Mesendoderm (in vitro differentiated cells): ENCODE measurements at regions not wholly inside any gene's neighbourhood (a gene's known extent, or its start where the extent isn't known, plus 50 kb on each side); places are given as distances from the start of the nearest gene placed in this dataset.
"Not testable (repeated sequence)": the region's sequence is repeated elsewhere in the genome, so short reads cannot be mapped to it uniquely, and the experiment has no call there.

ENCODE experiments used
- DNase-seq: peaks from one replicate; pipeline ENCODE4 v3.0.0; 2013
- H2AK5ac ChIP-seq: 2 replicates; pipeline ENCODE4 v1.6.1; 2013; ENCODE audit warnings: low read length, inconsistent platforms
- H2BK120ac ChIP-seq: 2 replicates; pipeline ENCODE4 v1.6.1; 2013; ENCODE audit warnings: low read depth, mild to moderate bottlenecking, low read length, moderate library complexity, mixed read lengths
- H2BK15ac ChIP-seq: replicated peaks from 2 replicates; pipeline ENCODE4 v1.6.1; 2013; ENCODE audit warnings: low read depth, mild to moderate bottlenecking, moderate library complexity
- H2BK5ac ChIP-seq: 2 replicates; pipeline ENCODE4 v1.6.1; 2013; ENCODE audit warnings: low read length, inconsistent platforms
- H3K18ac ChIP-seq: 2 replicates; pipeline ENCODE4 v1.6.1; 2013; ENCODE audit warnings: mild to moderate bottlenecking, low read length, mixed read lengths
- H3K23ac ChIP-seq: one replicate; pipeline ENCODE4 v1.6.1; 2013; ENCODE audit warnings: low read length
- H3K27ac ChIP-seq: 2 replicates; pipeline ENCODE4 v1.5.1; 2013; ENCODE audit warnings: low read depth, mild to moderate bottlenecking, inconsistent platforms, low read length, moderate library complexity
- H3K27me3 ChIP-seq: 2 replicates; pipeline ENCODE4 v1.6.1; 2013; ENCODE audit warnings: low read length, control low read depth, mild to moderate bottlenecking, inconsistent platforms; ENCODE audit not compliant: insufficient read depth, poor library complexity
- H3K36me3 ChIP-seq: 2 replicates; pipeline ENCODE4 v1.6.1; 2013; ENCODE audit warnings: low read length, inconsistent platforms; ENCODE audit not compliant: control insufficient read depth, insufficient read depth
- H3K4ac ChIP-seq: one replicate; pipeline ENCODE4 v1.6.1; 2013; ENCODE audit warnings: low read depth, mild to moderate bottlenecking, low read length, moderate library complexity
- H3K4me1 ChIP-seq: 2 replicates; pipeline ENCODE4 v1.6.1; 2013; ENCODE audit warnings: low read depth, low read length, inconsistent platforms; ENCODE audit not compliant: control insufficient read depth
- H3K4me2 ChIP-seq: 2 replicates; pipeline ENCODE4 v1.6.1; 2013; ENCODE audit warnings: low read length
- H3K4me3 ChIP-seq: 2 replicates; pipeline ENCODE4 v1.5.1; 2013; ENCODE audit warnings: mild to moderate bottlenecking, low read length
- H3K56ac ChIP-seq: one replicate; pipeline ENCODE4 v1.6.1; 2013; ENCODE audit warnings: low read length
- H3K79me1 ChIP-seq: 2 replicates; pipeline ENCODE4 v1.6.1; 2013; ENCODE audit warnings: low read length, inconsistent platforms
- H3K79me2 ChIP-seq: 2 replicates; pipeline ENCODE4 v1.6.1; 2013; ENCODE audit warnings: mild to moderate bottlenecking, low read length; ENCODE audit not compliant: control insufficient read depth, insufficient read depth
- H3K9ac ChIP-seq: 2 replicates; pipeline ENCODE4 v1.6.1; 2013; ENCODE audit warnings: low read length, inconsistent platforms
- H4K5ac ChIP-seq: one replicate; pipeline ENCODE4 v1.6.1; 2013; ENCODE audit warnings: low read length
- H4K8ac ChIP-seq: one replicate; pipeline ENCODE4 v1.6.1; 2013; ENCODE audit warnings: low read depth, mild to moderate bottlenecking, control low read depth, low read length, moderate library complexity
- WGBS: extraction: QIAGEN DNeasy Blood & Tissue Kit; methylation state at CpG from one replicate; pipeline ENCODE4 v1.1.7; 2013; ENCODE audit warnings: low lambda C conversion rate, missing lambda C conversion rate; ENCODE audit not compliant: insufficient coverage; ENCODE audit errors: extremely low coverage; 5-methylcytosine and 5-hydroxymethylcytosine counted together

DNA sequence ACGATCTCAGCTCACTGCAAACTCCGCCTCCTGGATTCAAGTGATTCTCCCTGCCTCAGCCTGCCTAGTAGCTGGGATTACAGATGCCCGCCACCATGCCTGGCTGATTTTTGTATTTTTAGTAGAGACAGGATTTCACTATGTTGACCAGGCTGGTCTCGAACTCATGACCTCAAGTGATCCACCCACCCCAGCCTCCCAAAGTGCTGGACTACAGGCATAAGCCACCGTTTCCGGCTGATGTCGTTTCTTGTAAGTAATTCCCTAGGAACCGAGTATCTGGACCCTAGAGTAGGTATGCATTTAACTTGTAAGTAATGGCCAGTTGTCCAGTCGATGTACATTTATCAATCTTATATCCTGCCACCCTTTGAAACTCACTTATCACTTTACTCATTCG lies 491.2 kb downstream of the BRD1 start:
- H3K4ac ChIP-seq, H3K4me3 ChIP-seq, H3K56ac ChIP-seq, H4K8ac ChIP-seq, DNase-seq, H3K79me1 ChIP-seq, H3K9ac ChIP-seq, H2AK5ac ChIP-seq, H3K4me2 ChIP-seq, H3K79me2 ChIP-seq, H3K27ac ChIP-seq, H2BK15ac ChIP-seq, H3K36me3 ChIP-seq, H2BK120ac ChIP-seq, H3K4me1 ChIP-seq, H4K5ac ChIP-seq, H3K18ac ChIP-seq, H3K27me3 ChIP-seq, H3K23ac ChIP-seq, H2BK5ac ChIP-seq: not testable (repeated sequence)
- WGBS, result no CpG with 5 or more reads among the region's 10 CpGs

GRCh38 chr22:49334976-49335375 lies 492.7 kb downstream of the BRD1 start:
- Histone ChIP-seq H3K27me3 (no peaks in the 10 kb centered on the region), H4K5ac (no peak overlapping the region), H2BK120ac (no peak overlapping the region), H3K9ac (no peak overlapping the region), H2BK15ac (no peak overlapping the region), H3K4me1 (no peaks in the 10 kb centered on the region), H3K18ac (no peak overlapping the region), H3K27ac (no peak overlapping the region), H2AK5ac (no peak overlapping the region), H4K8ac (no peak overlapping the region), H3K36me3 (no peaks in the 10 kb centered on the region), H3K79me2 (no peaks in the 10 kb centered on the region), H3K4me2 (no peak overlapping the region), H3K79me1 (no peaks in the 10 kb centered on the region), H3K56ac (no peak overlapping the region), H3K4me3 (no peak overlapping the region), H3K23ac (no peak overlapping the region), H3K4ac (no peak overlapping the region), H2BK5ac (no peak overlapping the region)
- no peak for DNase-seq
- WGBS, result no CpG with 5 or more reads among the region's 10 CpGs

DNA sequence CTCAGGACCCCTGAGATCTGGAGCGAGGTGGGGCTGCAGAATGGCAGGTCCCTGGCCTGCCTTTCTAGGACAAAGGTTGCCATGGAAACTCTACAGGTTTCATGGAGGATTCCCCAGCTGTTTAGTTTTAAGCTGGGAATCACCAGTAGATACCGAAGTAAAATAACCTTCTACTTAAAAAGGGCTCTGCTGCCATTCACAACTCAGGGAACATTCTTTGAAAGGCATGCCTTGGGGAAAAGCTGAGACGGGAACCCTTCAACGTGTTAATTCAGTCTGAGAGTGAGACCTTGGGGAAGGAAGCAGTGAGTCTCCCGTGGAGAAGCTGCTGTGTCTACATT lies 493.3 kb downstream of the BRD1 start:
- H3K9ac ChIP-seq, result no peak overlapping the region
- no peaks in the 10 kb centered on the region for H3K36me3 ChIP-seq
- no peak overlapping the region for H4K5ac ChIP-seq
- H2AK5ac ChIP-seq, result no peak overlapping the region
- no peak overlapping the region for H3K56ac ChIP-seq
- WGBS, result no CpG with 5 or more reads among the region's 5 CpGs
- H3K18ac ChIP-seq, result no peak overlapping the region
- no peak overlapping the region for H2BK120ac ChIP-seq
- no peaks in the 10 kb centered on the region for H3K27me3 ChIP-seq
- H3K4me2 ChIP-seq, result no peak overlapping the region
- no peak overlapping the region for H2BK15ac ChIP-seq
- no peak overlapping the region for H3K4me3 ChIP-seq
- H3K79me1 ChIP-seq, result no peaks in the 10 kb centered on the region
- H3K27ac ChIP-seq, result no peak overlapping the region
- no peak overlapping the region for H4K8ac ChIP-seq
- peak; percentile 10 for DNase-seq
- no peaks in the 10 kb centered on the region for H3K4me1 ChIP-seq
- no peaks in the 10 kb centered on the region for H3K79me2 ChIP-seq
- H2BK5ac ChIP-seq, result no peak overlapping the region
- no peak overlapping the region for H3K4ac ChIP-seq
- no peak overlapping the region for H3K23ac ChIP-seq

DNA sequence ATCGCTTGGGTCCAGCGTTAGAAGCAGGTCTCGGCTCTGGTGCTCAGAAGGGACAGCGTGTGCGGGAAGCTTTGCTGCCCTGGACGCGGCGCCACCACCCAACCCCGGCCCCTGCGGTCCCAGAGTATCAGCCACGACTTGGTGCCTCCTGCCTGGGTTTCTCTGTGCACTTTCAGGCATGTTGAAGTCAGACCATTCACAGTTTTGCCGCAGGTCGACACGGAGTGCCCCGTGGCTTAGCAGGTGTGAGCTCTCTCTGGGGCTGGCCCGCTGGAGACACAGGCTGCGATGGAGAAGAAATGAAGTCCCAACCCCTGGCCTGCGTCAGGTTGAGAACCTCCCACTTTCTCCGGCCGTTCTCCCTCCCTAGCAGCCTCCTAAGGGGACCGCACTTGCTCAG lies 494.5 kb downstream of the BRD1 start:
- no peak overlapping the region for H2AK5ac ChIP-seq
- H3K9ac ChIP-seq, result no peak overlapping the region
- H3K56ac ChIP-seq, result no peak overlapping the region
- no peaks in the 10 kb centered on the region for H3K79me2 ChIP-seq
- no peak overlapping the region for H2BK120ac ChIP-seq
- no peak overlapping the region for H3K4ac ChIP-seq
- no peak overlapping the region for H4K5ac ChIP-seq
- H3K4me3 ChIP-seq, result no peak overlapping the region
- no peaks in the 10 kb centered on the region for H3K36me3 ChIP-seq
- H3K27me3 ChIP-seq, result no peaks in the 10 kb centered on the region
- no peak overlapping the region for H4K8ac ChIP-seq
- no peak overlapping the region for H3K23ac ChIP-seq
- H3K27ac ChIP-seq, result no peak overlapping the region
- no peaks in the 10 kb centered on the region for H3K4me1 ChIP-seq
- H2BK5ac ChIP-seq, result no peak overlapping the region
- H3K79me1 ChIP-seq, result no peaks in the 10 kb centered on the region
- H2BK15ac ChIP-seq, result no peak overlapping the region
- no peak overlapping the region for H3K4me2 ChIP-seq
- DNase-seq, result no peak
- WGBS, result no CpG with 5 or more reads among the region's 21 CpGs
- no peak overlapping the region for H3K18ac ChIP-seq

DNA sequence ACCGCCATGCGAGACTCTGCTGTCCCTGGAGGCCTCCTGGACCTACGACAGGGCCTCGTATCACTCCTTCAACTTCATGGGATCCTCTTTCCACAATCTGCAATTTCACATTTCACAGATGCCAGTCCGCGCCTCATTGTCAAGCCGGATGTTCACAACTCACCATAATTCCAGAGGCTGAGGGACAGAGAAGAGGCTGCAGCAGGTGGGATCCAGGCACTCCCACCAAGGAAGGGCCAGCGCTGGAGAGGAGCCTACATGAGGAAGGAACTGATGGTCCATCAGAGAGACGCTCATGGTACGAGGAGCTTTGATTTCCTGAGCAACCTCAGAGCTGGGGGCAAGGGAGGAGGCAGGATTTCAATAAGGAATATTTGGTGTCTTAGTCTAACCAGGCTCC lies 495.0 kb downstream of the BRD1 start:
- H3K79me2 ChIP-seq, result no peaks in the 10 kb centered on the region
- no peak overlapping the region for H2AK5ac ChIP-seq
- H3K18ac ChIP-seq, result no peak overlapping the region
- H3K23ac ChIP-seq, result no peak overlapping the region
- H3K79me1 ChIP-seq, result no peaks in the 10 kb centered on the region
- no peak overlapping the region for H3K4me2 ChIP-seq
- no peak overlapping the region for H2BK120ac ChIP-seq
- no CpG with 5 or more reads among the region's 10 CpGs for WGBS
- H3K9ac ChIP-seq, result no peak overlapping the region
- no peak for DNase-seq
- H3K4me3 ChIP-seq, result no peak overlapping the region
- no peak overlapping the region for H4K8ac ChIP-seq
- no peak overlapping the region for H4K5ac ChIP-seq
- H3K27ac ChIP-seq, result no peak overlapping the region
- H3K4me1 ChIP-seq, result no peaks in the 10 kb centered on the region
- H3K56ac ChIP-seq, result no peak overlapping the region
- H2BK15ac ChIP-seq, result no peak overlapping the region
- no peak overlapping the region for H3K4ac ChIP-seq
- H3K36me3 ChIP-seq, result no peaks in the 10 kb centered on the region
- no peaks in the 10 kb centered on the region for H3K27me3 ChIP-seq
- no peak overlapping the region for H2BK5ac ChIP-seq

DNA sequence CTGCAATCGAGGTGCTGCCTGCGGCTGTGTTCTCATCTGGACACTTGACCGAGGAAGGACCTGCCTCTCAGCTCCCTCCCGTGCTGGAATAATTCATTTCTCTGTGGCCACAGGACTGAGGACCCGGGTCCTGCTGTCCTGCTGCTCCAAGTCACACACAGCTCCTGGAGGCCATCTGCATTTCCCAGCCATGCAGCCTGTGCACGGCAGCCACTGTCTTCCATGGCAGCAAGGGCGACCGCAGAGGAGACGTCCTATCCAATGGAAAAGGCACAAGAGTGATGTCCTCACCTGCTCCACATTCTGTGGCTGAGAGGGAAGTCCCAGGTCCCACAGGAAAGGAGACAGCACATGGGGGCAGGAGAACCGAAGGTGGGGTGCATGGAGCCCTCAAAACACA lies 495.8 kb downstream of the BRD1 start:
- no peak for DNase-seq
- H2BK15ac ChIP-seq, result no peak overlapping the region
- H3K9ac ChIP-seq, result no peak overlapping the region
- WGBS, result no CpG with 5 or more reads among the region's 10 CpGs
- H3K79me2 ChIP-seq, result no peaks in the 10 kb centered on the region
- no peak overlapping the region for H2AK5ac ChIP-seq
- no peak overlapping the region for H3K56ac ChIP-seq
- no peaks in the 10 kb centered on the region for H3K36me3 ChIP-seq
- no peak overlapping the region for H3K18ac ChIP-seq
- H3K23ac ChIP-seq, result no peak overlapping the region
- no peak overlapping the region for H3K4ac ChIP-seq
- H2BK120ac ChIP-seq, result no peak overlapping the region
- H4K8ac ChIP-seq, result no peak overlapping the region
- no peaks in the 10 kb centered on the region for H3K4me1 ChIP-seq
- H3K79me1 ChIP-seq, result no peaks in the 10 kb centered on the region
- H2BK5ac ChIP-seq, result no peak overlapping the region
- H3K27me3 ChIP-seq, result no peaks in the 10 kb centered on the region
- H3K27ac ChIP-seq, result no peak overlapping the region
- no peak overlapping the region for H3K4me2 ChIP-seq
- H4K5ac ChIP-seq, result no peak overlapping the region
- no peak overlapping the region for H3K4me3 ChIP-seq
